GM21723 (cell line): ENCODE measurements at regions not wholly inside any gene's neighbourhood (a gene's known extent, or its start where the extent isn't known, plus 50 kb on each side); places are given as distances from the start of the nearest gene placed in this dataset.

Experiments used
- ATAC-seq: cut with Tn5 transposase; IDR thresholded peaks from one replicate; pipeline ENCODE4 v1.9.1; 2021; ENCODE audit warnings: mild to moderate bottlenecking, moderate library complexity; ENCODE audit not compliant: unreplicated experiment

DNA sequence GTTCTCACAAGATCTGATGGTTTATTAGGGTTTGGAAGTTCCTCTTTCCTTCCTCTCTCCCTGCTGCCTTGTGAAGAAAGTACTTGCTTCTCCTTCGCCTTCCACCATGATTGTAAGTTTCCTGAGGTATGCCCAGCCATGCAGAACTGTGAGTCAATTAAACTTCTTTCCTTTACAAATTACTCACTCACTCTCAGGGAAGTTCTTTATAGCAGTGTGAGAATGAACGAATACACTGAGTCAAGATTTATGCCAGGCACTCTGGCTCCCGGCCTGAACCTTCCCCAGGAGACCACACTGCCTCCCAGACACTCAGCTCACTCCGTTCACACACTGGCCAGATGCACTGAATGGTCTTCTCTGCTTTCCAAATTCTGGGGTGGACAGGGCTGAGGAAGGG is 308.3 kb upstream of the AJAP1 start:
- ATAC-seq: no peak

DNA sequence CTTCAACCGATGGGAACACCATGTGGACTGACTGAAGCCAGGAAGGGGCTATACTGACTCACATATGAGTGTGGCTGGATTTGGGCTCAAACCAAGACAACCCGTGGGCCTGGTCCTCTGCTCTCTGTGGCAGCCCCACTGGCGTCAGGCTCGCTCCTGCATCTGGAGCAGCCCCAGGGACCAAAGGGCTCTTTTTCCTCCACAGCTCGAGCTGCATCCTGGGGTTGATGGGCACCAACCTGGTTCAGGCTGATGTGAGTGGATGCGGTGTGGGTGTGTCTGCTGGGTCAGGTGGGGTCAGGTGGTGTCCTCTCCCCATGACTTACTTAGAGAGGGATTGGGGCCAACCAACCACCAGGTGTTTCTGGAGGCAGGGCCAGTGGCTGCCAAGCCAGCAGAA is 303.0 kb upstream of the AJAP1 start:
- no peak for ATAC-seq

DNA sequence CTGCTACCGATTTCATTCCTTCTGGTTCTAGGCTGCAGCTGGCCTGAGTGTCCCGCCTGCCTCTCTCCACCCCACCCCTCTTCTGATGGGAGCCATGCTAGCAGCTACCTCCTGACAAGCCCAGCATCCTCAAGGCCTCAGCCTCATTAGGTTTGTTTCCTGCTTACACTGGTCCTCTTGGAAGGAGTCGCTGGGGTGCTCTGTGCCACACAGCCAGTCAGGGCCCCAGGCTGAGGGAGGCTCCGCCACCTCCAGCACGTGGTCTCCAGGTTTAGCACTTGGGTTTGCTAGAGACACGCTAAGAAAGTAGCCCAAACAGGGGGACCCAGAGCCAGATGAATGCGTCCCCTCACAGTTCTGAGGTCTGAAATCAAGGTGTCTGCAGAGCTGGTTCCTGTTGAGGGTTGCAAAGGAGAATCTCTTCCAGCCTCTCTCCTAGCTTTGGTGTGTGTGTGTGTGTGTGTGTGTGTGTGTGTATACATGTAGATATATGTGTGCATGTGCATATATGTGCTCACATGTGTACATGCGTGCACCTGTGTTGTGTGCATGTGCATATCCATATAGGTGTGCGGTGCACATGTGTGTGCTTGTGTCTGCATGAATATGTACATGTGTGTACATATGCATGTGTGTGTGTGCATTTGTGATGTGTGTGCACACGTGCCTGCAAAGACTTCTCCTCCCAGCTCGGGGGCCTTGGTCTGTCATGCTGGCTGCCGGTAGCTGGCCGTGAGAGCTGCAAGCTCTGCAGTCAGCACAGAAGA is 301.1 kb upstream of the AJAP1 start:
- ATAC-seq: no peak

DNA sequence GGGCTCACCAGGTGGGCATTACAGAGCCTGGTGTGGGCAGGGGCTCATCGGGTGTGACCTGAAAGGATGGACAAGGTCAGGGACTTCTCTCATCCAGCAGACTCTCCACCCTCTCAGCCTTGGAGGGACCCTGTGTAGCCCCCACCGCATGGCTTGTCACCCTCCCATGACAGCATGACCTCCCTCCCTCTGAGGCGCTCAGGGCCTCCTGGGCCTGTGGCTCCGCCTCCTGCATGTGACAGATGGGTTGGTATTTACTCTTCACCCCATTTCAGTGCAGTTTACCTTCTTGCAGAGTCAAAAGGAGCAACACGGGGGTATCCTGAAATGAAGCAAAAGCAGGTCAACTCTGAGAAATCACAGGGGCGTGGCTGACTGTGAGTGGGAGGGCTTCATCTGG is 298.6 kb upstream of the AJAP1 start:
- ATAC-seq: no peak

DNA sequence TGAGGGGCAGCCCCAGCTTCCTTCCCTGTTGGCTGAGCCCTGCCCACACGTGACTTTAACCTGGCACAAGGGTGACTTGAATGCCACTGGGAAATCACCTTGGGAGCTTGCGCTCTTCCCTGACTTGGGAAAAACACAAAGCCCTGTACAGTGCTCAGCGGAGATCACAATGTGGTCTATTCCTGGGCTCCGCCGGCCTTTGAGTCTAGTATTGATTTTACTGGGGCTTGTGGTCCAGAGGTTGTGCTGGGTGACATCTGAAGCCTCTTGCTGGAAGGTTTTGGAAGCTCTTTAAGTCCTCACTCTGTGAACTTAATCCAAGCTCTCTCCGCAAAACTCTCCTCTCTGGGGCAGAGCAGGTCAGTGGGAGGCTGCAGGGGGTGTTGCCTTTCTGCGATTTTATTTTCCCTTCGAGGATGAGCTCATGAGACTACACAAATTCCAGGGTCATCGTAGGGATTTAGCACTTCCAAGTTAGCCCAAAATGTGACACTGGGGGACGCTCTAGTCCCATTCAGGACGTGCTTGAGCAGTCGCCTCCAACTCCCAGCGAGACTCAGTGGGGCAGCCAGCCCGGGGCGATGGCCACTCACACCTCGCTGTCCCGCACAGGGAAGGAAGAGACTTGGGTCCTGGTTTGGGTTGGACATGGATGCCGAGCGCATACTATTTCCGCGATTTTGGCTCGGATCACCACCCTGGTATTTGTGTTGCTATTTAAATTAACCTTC is 291.9 kb upstream of the AJAP1 start:
- ATAC-seq: no peak

DNA sequence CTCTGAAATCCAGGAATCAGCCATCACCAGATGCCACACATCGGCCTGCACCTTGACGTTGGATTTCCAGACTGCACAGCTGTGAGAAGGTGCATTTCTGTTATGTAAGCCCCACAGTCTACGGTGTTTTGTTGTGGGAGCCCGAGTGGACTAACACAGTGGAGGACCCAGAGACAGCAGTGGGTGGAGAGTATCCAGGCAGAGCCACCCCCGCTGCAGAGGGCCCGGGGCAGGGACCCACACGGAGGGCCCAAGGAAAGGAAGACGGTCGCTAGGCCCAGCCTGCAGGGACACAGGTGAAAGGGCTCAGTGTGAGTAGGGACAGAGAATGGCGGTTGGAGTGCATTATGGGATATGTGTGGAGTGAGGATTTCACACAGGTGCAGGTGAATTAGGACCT is 288.3 kb upstream of the AJAP1 start:
- no peak for ATAC-seq

DNA sequence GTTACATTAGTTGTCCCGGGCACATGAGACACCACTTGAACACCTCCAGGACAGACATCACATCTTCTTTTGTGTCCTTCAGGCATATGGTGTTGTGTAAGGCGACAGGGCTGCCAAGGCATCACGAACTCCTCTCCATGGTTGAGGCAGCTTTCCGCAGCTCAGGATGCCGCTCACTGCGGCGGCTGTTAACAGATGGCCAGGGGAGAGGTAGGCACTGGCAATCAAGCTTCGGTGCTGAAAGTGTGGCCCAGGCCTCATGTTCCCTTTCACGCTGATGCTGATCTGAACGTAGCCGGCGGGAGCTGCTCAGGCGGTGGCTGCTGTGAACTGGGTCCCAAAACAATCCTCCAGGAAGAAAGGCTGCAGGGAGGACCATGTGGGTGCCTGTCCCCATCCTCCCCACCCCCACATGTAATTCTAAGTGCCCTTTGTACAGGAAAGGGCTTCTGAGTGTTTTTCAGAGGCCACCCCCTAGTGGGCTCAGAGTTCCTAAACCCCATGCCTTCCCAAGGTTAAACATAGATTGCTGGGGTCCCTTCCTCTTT is 287.1 kb upstream of the AJAP1 start:
- ATAC-seq: no peak

DNA sequence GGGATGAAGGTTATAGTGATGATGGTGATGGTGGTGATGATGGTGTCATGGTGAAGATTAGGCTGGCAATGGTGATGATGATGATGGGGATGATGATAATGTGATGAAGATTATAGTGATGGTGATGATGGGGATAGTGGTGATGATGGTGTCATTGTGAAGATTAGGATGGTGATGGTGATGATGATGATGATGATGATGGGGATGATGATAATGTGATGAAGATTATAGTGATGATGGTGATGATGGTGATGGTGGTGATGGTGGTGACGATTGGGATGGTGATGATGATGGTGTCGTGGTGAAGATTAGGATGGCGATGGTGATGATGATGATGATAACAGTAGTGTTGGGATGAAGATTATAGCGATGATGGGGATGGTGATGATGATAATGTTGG is 285.1 kb upstream of the AJAP1 start:
- ATAC-seq: no peak

DNA sequence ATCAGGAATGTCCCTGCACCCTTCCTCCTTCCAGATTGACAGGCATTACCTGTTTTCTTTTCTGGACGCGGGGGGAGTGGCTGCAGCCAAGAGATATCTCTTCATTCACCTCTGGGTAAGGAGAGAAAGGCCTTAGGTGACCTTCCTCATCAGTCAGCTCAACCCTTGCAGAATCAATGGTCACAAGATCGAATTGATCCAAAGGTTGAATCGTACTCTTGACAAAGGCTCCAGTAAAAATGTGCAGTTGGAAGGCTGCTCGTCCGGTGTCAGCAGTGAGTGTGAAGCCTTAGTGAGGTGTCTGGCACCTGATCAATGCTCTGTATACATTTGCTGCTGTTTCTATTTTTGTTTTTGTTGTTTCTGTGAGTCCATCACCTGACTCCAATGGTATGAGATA is 282.6 kb upstream of the AJAP1 start:
- ATAC-seq: no peak

DNA sequence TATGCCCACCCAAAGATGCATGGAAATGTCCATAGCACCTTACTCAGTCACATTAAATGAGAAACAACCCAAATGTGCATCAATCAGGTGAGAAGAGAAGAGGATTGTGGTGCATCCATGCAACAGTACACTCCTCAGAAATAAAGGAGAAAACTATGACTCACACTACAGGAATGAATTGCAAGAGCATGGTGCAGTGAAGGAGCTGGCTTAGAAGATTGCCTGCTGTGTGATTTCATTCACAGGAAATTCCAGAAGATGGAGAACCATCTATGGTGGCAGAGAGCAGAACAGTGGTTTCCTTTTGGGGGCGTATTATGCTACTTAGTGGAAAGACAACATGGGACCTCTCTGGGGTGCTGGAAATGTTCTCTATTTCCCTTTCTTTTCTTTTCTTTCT is 278.6 kb upstream of the AJAP1 start:
- ATAC-seq: no peak

DNA sequence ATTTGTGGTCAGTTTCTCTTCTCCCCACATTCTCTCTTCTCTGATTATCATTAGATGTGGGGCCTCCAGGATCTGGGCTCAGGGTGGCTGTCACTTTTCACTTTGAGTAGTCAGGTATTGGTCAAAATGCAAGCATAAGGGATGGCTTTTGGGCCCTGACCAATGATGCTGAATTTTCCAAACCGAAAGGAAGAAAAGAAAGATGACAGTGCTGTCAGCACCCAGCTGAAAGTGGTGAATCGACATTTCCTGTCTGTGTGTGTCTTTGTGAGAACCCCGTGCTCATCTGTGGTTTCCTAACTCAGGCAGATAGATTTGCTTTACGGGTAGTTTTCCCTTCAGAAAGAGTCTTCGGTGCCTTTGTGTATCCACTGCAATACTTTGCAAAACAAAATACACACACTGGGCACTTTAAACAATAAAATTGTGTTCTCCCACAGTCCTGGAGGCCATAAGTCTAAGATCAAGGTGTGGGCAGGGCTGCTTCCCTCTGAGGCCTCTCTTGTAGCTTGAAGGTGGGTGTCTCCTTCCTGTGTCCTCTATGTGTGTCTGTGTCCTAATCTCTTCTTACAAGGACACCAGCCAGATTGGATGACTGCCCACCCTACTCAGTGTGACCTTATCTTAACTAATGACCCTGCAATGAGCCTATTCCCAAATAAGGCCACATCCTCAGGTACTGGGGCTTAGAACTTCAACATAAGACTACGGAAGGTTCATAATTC is 274.8 kb upstream of the AJAP1 start:
- no peak for ATAC-seq

DNA sequence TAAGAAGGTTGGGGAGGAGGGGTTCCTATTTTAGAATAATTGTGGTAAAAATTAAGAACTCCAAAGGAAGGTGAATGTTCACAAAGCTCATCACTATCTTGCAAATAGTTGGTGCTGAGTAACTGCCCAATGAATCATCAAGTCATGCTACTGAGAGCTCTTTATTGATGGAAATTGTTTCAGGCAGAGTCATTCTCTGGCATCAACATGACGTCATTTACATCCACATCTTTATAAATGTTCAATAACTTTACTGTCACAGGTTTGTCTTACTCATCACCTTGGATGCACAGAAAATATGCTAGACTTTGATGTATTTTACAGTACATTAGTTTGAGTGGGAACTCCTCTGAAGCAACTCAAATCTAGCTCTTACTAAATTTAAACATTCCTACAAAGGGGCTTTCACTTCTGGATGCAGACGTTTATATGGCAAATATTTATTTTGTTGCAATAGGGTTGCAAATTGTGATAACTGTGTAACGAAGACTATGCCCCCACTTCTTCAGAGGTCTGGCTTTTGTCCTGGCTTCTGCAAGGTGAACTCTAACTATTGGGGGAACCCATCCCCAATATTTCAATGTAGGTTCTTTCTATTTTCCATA is 273.7 kb upstream of the AJAP1 start:
- no peak for ATAC-seq

DNA sequence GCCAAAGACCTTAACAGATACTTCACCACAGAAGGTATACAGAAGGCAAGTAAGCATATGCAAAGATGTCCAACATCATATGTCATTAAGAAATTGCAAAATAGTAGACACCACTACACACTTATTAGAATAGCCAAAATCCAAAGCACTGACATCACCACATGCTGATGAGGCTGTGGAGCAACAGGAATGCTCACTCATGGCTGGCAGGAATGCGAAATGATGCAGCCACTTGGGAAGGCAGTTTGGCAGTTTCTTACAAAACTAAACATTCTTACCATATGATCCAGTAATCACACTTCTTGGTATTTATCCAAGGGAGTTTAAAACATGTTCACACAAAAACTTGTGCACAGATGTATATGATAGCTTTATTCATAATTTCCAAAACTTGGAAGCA is 261.2 kb upstream of the AJAP1 start:
- ATAC-seq: no peak

DNA sequence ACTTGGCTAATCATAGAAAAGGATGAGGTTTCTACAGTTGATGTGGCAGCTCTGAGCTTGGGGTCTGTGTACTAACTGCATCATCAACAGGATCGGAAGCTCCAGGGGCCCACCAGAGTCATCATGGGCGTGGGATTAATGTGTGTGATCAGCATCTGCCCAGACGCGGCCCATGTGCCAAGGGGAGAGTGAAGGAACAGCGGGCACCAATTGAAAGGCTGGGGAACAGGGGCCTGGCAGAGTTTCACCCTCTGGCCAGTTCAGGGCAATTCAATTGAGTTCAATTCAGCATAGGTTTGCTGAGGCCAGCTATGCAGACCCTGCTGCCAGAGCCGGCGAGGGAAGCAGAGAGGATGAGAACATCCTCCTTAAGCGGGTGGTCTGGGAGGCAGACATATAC is 260.0 kb upstream of the AJAP1 start:
- ATAC-seq: no peak

DNA sequence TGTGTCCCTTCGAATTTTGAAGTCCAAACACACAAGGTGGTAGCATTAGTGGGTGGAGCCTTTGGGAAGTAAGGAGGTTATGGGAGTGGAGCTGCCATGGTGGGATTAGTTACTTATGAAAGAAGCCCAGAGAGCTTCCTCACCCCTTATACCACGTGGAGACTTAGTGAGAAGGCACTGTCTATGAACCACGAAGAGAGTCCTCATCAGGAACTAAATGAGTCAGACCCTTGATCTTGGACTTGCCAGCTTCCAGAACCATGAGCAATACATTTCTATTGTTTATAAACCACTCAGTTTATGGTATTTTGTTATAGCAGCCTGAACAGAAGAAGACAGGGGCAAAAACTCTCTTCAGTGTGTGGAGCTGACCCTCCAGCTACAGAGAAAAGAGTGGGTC is 259.3 kb upstream of the AJAP1 start:
- no peak for ATAC-seq

DNA sequence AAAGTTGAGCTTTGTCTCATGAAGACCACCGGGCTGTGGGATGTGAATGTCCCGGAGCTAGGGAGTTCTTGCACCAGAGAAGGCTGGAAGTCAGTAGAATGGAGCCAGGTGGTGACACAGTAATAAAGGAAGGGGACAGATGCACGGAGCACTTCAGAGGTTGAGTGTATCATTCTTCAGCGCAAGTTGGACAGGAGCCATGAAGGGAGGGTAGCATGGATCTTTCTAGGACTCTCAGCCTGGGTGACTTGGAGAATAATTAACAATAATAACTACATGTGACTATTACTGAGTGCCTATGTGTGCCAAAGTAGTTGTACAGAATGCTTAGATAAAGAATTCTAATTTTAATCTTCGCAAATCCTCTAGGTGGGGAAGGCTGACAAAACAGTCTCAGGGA is 258.7 kb upstream of the AJAP1 start:
- no peak for ATAC-seq

DNA sequence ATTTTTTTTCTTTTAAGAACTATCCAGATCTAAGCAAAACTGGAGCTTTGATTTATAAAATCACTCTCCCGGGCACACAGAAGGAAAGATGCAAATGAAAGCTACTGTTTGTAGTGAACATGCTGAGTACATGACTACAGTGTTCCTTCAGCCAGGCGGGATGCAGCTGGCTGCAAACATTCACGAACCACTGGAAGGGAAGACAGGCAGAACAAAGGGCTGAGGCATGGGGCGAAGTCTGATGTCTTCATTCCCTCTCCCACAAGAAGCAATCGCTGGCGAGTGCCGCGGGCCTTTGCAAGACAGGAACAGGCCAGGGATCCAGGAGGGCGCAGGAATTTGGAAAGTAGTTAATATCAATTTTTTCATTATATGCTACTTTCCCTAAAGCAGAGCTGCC is 257.9 kb upstream of the AJAP1 start:
- no peak for ATAC-seq

DNA sequence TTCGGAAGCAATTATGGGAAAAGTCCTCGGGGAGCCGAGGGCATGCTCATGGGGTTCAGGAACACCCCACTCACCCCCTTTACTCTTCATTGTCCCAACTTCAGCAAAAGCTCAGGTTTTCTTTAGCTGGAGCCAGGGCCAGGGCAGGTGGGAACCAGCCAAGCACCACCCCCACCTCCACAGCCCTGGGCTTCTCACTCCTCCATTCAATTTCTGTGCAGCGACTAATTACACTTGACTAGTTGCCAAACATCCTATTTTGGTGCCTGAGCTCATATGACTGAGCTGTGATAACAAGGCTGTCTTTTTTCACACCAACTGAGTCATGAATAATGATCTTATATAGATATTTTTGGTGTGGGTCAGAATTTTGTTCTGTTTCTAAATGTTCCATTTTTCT is 257.2 kb upstream of the AJAP1 start:
- no peak for ATAC-seq

DNA sequence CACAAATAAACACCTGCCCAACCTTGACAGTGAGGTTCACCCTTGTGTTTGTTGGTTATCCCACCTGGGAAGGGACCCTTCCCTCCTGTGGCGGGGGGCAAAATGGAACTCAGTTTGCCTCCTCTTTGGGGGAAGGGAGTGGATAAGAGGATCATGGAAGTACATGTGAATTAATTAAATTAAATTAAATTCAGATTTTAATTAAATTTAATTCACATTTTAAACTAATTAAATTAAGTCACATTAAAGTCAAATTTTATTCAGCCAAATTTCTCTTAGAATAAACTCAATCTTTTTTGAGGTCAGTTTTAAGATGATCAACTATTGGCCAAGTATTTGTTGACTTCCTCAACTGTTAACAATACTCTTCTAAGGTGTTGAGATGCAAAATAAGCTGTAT is 252.4 kb upstream of the AJAP1 start:
- no peak for ATAC-seq

DNA sequence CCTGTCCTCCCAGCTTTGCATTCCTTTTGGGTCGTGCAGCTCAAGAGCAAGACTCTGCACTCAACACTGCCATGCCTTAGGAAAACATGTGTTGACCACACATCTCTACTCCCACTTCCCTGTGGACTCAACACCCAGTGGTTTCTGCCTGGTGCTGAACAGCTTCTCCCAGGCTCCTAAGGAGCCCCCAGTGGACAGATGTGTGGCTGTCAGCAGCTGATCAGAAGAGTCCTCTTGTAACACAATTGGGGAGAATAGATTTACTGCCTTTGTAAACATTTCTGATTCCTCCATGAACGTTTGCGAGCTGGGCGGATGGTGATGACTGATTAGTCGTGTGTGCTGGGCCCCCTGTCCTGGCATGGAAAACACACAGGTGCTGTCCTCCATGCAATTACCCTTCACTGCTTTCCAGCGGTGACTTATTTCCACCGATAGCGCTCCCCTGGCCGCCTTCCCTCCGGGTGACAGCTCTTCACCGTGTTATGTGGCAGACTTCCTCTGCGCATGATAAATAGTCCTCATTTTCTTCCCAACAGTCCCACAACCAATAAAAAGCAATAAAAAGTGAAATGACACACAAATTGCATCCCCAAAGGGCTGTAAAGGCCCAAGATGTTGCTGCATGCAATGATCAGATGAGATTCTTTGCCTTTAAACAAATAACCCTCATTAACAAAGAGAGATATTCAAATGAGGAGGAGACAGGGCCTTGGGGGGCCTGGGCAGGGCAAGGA is 249.4 kb upstream of the AJAP1 start:
- ATAC-seq: no peak

DNA sequence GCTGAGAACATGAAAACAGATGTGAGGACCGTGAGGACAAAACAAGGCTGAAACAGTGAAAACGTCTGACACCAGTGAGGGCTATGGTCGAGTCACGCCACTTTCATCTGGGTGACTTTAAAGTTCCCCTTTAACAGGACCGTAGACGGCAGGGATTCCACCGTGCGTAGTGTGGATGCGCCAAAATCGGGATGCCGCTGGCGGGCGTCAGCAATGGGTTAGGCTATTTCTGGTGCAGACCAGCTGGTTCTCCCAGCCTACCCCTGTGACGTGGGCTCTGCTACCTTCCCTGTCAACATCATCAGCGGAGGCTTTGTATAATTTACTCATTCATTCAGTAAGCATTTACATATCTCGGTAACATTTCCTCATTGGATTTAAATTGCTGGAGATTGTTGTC is 246.6 kb upstream of the AJAP1 start:
- no peak for ATAC-seq
